ENCODE measurements at regions not wholly inside any gene's neighbourhood (a gene's known extent, or its start where the extent isn't known, plus 50 kb on each side); places are given as distances from the start of the nearest gene placed in this dataset.
"Not testable (repeated sequence)": the region's sequence is repeated elsewhere in the genome, so short reads cannot be mapped to it uniquely, and the experiment has no call there.

- FAIRE-seq = no peak
Observed at GRCh38 chr3:11898611-11899325, 52.1 kb upstream of the TAMM41 start.

GRCh38 chr3:11899389-11899788 is 52.7 kb upstream of the TAMM41 start:
- not testable (repeated sequence) for FAIRE-seq

- FAIRE-seq = no peak
Observed at GRCh38 chr3:11899826-11900225, 53.1 kb upstream of the TAMM41 start.

- FAIRE-seq = no peak
Observed at GRCh38 chr3:11900824-11901223, 54.1 kb upstream of the TAMM41 start.

GRCh38 chr3:11901286-11901875 is 54.7 kb upstream of the TAMM41 start:
- FAIRE-seq = no peak

- no peak for FAIRE-seq
Observed at GRCh38 chr3:11903047-11903446, 56.4 kb upstream of the TAMM41 start.

- FAIRE-seq = no peak
Observed at GRCh38 chr3:11903447-11903846, 56.8 kb upstream of the TAMM41 start.

GRCh38 chr3:11904157-11904556 is 57.5 kb upstream of the TAMM41 start:
- no peak for FAIRE-seq

- FAIRE-seq = no peak
Observed at GRCh38 chr3:11906407-11906806, 59.7 kb upstream of the TAMM41 start.

GRCh38 chr3:11907667-11908660 is 61.3 kb upstream of the TAMM41 start:
- FAIRE-seq = no peak

- no peak for FAIRE-seq
Observed at GRCh38 chr3:11908981-11909698, 62.5 kb upstream of the TAMM41 start.

GRCh38 chr3:11909726-11910125 is 63.0 kb upstream of the TAMM41 start:
- FAIRE-seq = no peak

GRCh38 chr3:11910216-11910930 is 63.7 kb upstream of the TAMM41 start:
- FAIRE-seq = not testable (repeated sequence)

- no peak for FAIRE-seq
Observed at GRCh38 chr3:11910971-11911531, 64.4 kb upstream of the TAMM41 start.

- FAIRE-seq = not testable (repeated sequence)
Observed at GRCh38 chr3:11911887-11912286, 65.2 kb upstream of the TAMM41 start.

- FAIRE-seq = no peak
Observed at GRCh38 chr3:11913316-11913715, 66.6 kb upstream of the TAMM41 start.

- FAIRE-seq = no peak
Observed at GRCh38 chr3:11914041-11914440, 67.4 kb upstream of the TAMM41 start.

GRCh38 chr3:11914651-11915050 is 68.0 kb upstream of the TAMM41 start:
- FAIRE-seq = no peak

GRCh38 chr3:11915621-11916424 is 69.1 kb upstream of the TAMM41 start:
- FAIRE-seq = no peak

- FAIRE-seq = not testable (repeated sequence)
Observed at GRCh38 chr3:11916425-11916762, 69.7 kb upstream of the TAMM41 start.

GRCh38 chr3:11917051-11917450 is 70.4 kb upstream of the TAMM41 start:
- no peak for FAIRE-seq

All from A204.1 (cell line).